Amniotic epithelial cell (primary cell): ENCODE measurements at regions not wholly inside any gene's neighbourhood (a gene's known extent, or its start where the extent isn't known, plus 50 kb on each side); places are given as distances from the start of the nearest gene placed in this dataset.

Source experiments
- DNase-seq: peaks from one replicate; pipeline ENCODE4 v3.0.0-alpha.2; 2010; ENCODE audit warnings: low read depth

DNA sequence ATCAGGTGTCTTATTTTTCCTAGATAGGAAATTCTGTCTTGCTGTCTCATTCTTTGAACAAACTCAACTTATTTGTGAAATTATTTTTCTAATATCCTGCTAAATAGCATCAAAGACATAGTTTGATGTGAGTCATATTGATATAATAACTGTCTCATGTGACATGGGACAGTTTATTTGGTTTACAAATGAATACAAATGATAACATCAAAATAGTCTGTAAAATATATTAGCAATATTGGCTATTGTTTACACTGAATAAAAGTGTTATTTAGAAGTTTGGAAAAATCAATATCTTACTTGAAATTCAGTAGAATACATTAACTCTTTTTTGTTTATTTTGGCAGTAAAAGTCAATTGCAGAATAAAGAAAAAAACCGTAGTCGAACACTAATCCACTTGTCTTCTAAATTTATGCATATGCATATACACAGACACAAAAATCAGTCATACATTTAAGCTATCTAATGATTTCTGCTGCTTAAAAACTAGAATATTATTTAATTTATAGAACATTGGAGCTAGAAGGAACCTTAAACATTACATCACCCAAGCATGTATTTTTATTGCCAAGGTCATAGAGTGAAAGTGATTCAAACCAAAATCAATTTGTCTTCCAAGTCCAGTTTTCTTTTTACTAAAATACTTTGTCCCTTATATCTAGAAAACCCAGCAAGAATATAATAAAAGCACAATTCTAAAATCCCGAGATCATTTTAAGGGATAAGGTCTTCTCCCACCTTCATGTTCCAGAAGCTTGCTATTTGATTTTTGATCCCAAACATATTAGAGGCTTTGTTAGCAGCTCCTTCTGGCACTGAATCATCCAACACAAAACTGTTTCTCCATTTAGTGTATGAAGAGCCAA lies 776.5 kb upstream of the SLITRK1 start:
- DNase-seq = no peak

DNA sequence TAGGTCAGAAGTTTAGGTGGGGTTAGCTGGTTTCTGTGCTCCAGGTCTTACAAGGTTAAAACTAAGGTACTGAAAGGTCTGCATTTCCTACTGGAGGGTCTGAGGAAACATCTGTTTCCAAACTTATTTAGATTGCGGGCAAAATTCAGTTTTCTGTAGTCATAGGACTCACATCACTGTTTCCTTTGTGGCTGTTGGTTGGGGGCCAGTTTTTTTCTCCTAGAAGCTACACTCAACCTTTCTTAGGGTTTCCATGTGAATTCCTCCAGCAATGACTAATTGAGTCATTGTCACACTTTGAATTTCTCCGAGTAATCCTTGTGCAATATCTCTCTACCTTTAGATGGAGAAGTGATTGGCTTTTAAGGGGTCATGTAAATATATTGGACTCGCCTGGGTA lies 773.4 kb upstream of the SLITRK1 start:
- DNase-seq = no peak

- no peak for DNase-seq
Measured at GRCh38 chr13:84654654-84655275, 772.5 kb upstream of the SLITRK1 start.

DNA sequence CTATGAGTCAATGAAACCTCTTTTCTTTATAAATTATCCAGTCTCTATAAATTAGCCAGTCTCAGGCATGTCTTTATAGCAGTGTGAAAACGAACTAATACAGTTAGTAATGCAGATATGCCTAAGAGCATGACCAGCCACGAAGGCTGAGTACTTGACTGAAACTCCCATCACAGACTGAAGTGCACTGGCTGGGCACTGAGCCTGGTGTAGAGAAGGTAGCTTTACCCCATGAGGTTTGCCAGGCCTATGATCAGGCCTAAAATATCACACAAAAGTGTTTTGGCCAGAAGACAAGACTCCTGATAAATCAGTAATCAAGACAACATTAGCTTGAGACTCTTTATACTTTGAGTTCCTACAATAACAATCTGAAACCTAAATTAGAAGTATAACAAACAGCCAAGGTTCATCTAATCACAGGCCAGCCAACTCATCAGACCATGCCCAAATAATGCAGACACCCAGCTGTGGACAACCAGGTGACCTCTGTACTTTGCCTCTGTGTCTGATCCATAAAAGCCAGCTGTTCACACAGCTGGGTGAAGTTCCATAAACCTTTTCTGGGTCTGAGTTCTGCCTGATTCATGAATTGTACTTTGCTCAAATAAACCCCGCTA lies 771.8 kb upstream of the SLITRK1 start:
- DNase-seq = no peak

DNA sequence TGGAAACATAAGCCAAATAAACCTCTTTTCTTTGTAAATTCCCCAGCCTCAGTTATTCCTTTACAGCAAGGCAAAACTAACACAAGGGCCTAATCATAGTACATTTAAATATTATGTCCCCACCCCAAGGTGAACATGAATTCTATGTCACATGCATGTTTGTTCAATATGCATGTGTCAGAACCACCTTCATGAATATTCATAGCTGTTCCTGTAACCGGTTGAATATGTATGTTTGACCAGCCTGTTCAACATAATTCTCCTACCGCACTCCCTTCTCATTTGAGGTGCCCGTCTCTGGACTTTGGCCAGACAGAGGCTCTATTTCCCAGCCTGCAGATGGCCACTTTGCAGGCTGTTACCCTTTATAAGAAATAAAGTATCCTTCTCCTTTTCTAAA lies 769.4 kb upstream of the SLITRK1 start:
- no peak for DNase-seq

GRCh38 chr13:84651288-84651687 lies 769.0 kb upstream of the SLITRK1 start:
- peak; percentile 88 for DNase-seq

GRCh38 chr13:84649853-84650252 lies 767.6 kb upstream of the SLITRK1 start:
- no peak for DNase-seq

- DNase-seq = no peak
Measured at GRCh38 chr13:84648069-84648640, 765.9 kb upstream of the SLITRK1 start.

DNA sequence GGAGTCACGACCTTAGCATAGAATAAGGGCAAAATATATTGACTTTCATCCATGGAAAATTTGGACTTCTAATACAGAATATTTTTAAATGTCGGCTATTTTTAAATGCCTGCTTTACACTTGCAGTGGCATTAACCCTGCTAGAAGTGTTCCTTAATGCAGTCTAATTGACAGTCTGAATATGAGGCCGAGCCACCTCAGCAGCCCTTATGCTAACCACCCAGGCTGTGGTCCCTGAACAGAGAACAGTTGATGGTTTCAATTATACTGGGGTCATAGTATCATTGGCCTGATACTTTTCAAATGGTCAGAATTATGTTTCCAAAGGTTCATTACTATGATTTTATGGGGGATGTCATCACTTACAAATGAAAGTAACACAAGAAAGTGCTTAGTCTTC lies 764.7 kb upstream of the SLITRK1 start:
- no peak for DNase-seq

- peak; percentile 22 for DNase-seq
Measured at GRCh38 chr13:84645196-84646012, 763.1 kb upstream of the SLITRK1 start.

- peak; percentile 26 for DNase-seq
Measured at GRCh38 chr13:84641491-84641890, 759.2 kb upstream of the SLITRK1 start.

GRCh38 chr13:84640691-84641090 lies 758.4 kb upstream of the SLITRK1 start:
- DNase-seq = no peak

DNA sequence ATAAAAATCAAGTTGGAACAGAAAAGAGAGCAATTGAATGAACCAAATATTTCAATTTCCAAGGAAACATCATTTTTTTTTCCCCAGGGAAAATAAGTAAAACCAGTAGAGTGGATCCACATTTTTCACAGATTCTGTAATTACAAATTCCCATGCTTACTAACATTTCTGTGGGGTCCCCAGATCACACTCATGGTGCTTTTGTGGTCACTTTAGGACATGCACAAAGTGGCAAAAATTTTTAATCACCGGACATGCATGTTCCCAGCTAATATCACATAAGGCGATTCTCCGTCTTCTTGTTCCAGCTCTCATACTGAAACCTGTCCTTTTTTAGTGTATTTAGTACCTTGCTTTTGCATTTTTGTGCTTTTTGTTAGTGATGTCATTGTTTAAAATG lies 748.2 kb upstream of the SLITRK1 start:
- DNase-seq = no peak

GRCh38 chr13:84616864-84617263 lies 734.6 kb upstream of the SLITRK1 start:
- DNase-seq = no peak

- DNase-seq = peak; percentile 4
Measured at GRCh38 chr13:84609716-84610115, 727.4 kb upstream of the SLITRK1 start.

GRCh38 chr13:84607261-84608013 lies 725.2 kb upstream of the SLITRK1 start:
- peak; percentile 24 for DNase-seq

DNA sequence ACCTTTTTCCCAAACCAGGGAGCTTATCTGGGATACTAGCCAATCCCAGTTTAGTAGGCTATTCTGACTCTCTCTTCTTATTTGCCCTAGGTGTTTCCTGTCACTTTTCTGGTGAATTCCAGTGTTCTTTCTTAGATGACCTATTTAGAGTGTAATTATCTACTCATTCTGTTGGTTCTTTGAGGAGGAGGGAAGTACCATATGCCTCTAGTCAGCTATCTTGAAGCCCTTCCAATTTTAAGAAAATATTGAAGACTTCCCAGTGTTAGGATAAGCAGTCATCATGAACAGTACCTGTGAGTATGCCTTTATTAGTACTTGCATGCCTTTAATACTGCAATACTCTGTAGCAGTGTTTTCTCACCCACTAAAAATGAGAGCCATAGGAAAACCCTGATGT lies 724.3 kb upstream of the SLITRK1 start:
- DNase-seq = no peak

DNA sequence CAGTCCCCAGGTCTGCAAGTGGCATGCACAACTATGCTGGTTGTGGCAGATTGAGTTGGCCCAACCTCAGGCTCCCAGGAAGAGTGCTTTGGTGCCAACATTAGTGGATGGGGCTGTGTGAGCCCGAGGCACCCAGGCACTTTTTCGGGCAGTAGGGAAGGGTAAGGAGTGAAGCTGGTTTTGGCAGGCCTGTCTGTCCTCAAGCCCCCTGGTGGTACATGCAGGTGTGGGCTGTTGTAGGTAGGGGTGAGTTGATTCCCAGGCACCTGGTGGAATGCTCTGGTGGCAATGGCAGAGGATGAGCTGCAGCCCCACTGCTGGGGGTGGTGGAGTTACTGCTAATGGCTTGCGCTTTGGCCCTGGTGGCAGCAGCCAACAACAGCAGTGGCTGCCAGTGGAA lies 723.7 kb upstream of the SLITRK1 start:
- no peak for DNase-seq

- DNase-seq = no peak
Measured at GRCh38 chr13:84591444-84591843, 709.2 kb upstream of the SLITRK1 start.

DNA sequence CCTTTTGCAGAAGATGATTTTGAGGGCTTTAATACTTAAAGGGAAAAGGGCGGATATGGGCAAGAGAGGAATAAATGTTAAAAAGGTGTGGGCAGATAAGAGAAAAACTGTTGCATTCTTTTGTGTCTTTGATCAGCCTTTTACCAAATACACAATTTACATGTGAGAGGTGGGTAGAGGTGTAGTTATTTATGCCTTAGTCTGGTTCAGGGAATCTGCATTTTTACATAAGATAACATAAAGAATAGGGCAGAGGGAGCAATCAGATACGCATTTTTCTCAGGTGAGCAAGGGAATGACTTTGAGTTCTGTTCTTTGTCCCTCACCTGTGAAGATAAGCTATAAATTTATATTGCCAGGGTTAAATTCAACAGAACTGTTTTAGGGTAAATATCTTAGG lies 708.4 kb upstream of the SLITRK1 start:
- DNase-seq = no peak

DNA sequence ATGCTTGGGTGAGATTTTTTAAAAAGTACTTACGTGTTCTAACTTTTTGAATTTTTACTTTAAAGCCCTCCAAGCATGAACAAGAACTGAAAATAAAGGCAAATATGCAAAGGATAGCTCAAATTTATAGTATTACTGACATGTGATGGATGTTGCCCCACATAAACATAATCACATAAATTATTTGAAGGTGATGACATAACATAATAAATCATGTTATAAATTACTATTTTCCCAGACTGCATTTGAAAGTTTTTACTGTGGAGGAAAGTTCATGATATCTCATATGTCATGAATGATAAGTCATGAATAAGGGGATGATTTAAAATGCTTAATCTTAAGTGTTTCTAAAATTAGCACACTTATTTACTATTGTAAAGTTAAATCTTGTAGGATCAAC lies 705.7 kb upstream of the SLITRK1 start:
- DNase-seq = no peak
